ENCODE measurements at regions not wholly inside any gene's neighbourhood (a gene's known extent, or its start where the extent isn't known, plus 50 kb on each side); places are given as distances from the start of the nearest gene placed in this dataset.

DNA sequence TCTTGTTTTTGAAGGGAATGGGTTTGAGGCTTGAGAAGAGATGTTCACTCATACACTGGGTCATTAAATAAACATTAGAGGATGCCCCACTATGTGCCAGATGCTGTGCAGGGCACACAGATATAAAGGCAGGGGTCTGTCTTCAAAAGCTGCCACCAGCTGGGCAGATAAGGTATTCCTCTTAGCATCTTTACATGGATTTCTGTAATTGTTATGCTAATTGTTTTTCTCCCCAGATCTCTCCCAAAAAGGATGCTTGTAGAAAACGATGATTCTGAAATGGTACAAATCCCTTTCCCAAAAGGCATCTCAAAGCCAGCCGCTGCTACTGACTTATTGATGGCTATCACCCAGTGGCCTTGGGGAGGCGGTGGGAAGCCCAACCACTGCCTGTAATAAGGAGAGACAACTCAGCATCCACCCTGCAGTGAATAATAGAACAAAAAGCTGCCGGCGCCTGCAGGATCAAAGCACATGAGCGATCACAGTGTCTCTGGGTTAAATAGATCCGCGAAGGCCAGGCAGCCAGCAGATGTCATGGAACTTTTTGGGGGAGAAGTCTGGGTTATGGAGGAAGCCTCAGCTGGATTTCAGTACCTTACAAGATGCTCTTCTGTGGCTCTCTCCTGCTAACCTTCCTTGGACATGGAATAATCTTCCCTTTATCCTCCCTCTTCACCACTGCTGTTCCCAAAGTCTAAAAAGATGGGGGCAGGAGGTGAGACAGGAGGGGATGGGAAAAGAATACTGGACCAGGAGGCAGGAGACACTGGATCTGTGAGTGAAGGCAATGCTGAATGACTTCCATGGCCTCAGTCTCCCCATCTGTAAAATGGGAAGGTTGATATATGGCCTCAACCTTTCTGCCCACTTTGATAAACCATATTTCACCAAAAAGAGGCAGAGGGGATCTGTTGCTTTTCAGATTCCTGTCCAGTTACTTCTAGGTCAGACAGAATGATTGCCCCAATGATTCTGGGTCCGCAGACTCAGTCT is 54.8 kb upstream of the CD34 start:
- TF ChIP-seq, protein P1, sequence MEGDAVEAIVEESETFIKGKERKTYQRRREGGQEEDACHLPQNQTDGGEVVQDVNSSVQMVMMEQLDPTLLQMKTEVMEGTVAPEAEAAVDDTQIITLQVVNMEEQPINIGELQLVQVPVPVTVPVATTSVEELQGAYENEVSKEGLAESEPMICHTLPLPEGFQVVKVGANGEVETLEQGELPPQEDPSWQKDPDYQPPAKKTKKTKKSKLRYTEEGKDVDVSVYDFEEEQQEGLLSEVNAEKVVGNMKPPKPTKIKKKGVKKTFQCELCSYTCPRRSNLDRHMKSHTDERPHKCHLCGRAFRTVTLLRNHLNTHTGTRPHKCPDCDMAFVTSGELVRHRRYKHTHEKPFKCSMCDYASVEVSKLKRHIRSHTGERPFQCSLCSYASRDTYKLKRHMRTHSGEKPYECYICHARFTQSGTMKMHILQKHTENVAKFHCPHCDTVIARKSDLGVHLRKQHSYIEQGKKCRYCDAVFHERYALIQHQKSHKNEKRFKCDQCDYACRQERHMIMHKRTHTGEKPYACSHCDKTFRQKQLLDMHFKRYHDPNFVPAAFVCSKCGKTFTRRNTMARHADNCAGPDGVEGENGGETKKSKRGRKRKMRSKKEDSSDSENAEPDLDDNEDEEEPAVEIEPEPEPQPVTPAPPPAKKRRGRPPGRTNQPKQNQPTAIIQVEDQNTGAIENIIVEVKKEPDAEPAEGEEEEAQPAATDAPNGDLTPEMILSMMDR (IDR thresholded peaks at IDR 0.05): no peak
- TF ChIP-seq POLR2AphosphoS5 (IDR thresholded peaks at IDR 0.05) (no peak), POLR2A (IDR thresholded peaks at IDR 0.05) (no peak)

Data from breast epithelium (tissue), 3 donors.